DMS153 (cell line): ENCODE measurements at regions not wholly inside any gene's neighbourhood (a gene's known extent, or its start where the extent isn't known, plus 50 kb on each side); places are given as distances from the start of the nearest gene placed in this dataset.

Source experiments
- DNase-seq: peaks from one replicate; lab custom pipeline; 2025; lab: John Stamatoyannopoulos, UW

GRCh38 chr2:12113412-12113811 lies 367.0 kb downstream of the LPIN1 start:
- DNase-seq = no peak

- DNase-seq = no peak
Observed at GRCh38 chr2:12114816-12115215, 368.4 kb downstream of the LPIN1 start.

GRCh38 chr2:12116228-12116750 lies 369.9 kb downstream of the LPIN1 start:
- DNase-seq = no peak

- no peak for DNase-seq
Observed at GRCh38 chr2:12119841-12120240, 373.4 kb downstream of the LPIN1 start.

- no peak for DNase-seq
Observed at GRCh38 chr2:12120281-12121150, 374.1 kb downstream of the LPIN1 start.

GRCh38 chr2:12124790-12125189 lies 378.4 kb downstream of the LPIN1 start:
- no peak for DNase-seq

GRCh38 chr2:12126318-12126717 lies 379.9 kb downstream of the LPIN1 start:
- DNase-seq = no peak

GRCh38 chr2:12127638-12128037 lies 381.2 kb downstream of the LPIN1 start:
- no peak for DNase-seq

GRCh38 chr2:12131975-12132374 lies 385.5 kb downstream of the LPIN1 start:
- no peak for DNase-seq

- DNase-seq = no peak
Observed at GRCh38 chr2:12141618-12142258, 395.3 kb downstream of the LPIN1 start.

GRCh38 chr2:12151716-12152115 lies 405.3 kb downstream of the LPIN1 start:
- DNase-seq = no peak

- peak; percentile 10 for DNase-seq
Observed at GRCh38 chr2:12152888-12153287, 406.5 kb downstream of the LPIN1 start.

- no peak for DNase-seq
Observed at GRCh38 chr2:12155303-12156051, 409.0 kb downstream of the LPIN1 start.

GRCh38 chr2:12156349-12156748 lies 409.9 kb downstream of the LPIN1 start:
- no peak for DNase-seq

- no peak for DNase-seq
Observed at GRCh38 chr2:12161085-12161484, 414.7 kb downstream of the LPIN1 start.

- no peak for DNase-seq
Observed at GRCh38 chr2:12162269-12163247, 416.1 kb downstream of the LPIN1 start.

GRCh38 chr2:12163866-12164265 lies 417.4 kb downstream of the LPIN1 start:
- DNase-seq = no peak

GRCh38 chr2:12164689-12165088 lies 418.3 kb downstream of the LPIN1 start:
- DNase-seq = no peak

- DNase-seq = no peak
Observed at GRCh38 chr2:12167525-12168317, 421.3 kb downstream of the LPIN1 start.

GRCh38 chr2:12168354-12168753 lies 421.9 kb downstream of the LPIN1 start:
- no peak for DNase-seq
